Right cardiac atrium (tissue), 5 donors: ENCODE measurements at regions not wholly inside any gene's neighbourhood (a gene's known extent, or its start where the extent isn't known, plus 50 kb on each side); places are given as distances from the start of the nearest gene placed in this dataset.
"Not testable (repeated sequence)": the region's sequence is repeated elsewhere in the genome, so short reads cannot be mapped to it uniquely, and the experiment has no call there.

ENCODE experiments used
- ATAC-seq, 2 donors: fragments of 200-7000 bp; cut with Tn5 transposase; one replicate each; pipeline versions ENCODE4 v1.8.0 to v1.9.1; 2020; ENCODE audit warnings: moderate library complexity in 2 of 2, mild to moderate bottlenecking in 1 of 2
- DNase-seq, 3 donors: peaks; one replicate each; pipeline ENCODE4 v3.0.0-alpha.2; 2020
- H3K27ac ChIP-seq: one replicate; pipeline ENCODE4 v1.5.1; 2013; ENCODE audit warnings: mild to moderate bottlenecking, low read length, control low read depth, moderate library complexity
- H3K27me3 ChIP-seq: one replicate; pipeline ENCODE4 v1.6.1; 2013; ENCODE audit not compliant: control insufficient read depth, insufficient read depth
- H3K4me1 ChIP-seq: one replicate; pipeline ENCODE4 v1.6.1; 2013; ENCODE audit warnings: low read length; ENCODE audit not compliant: control insufficient read depth, insufficient read depth
- H3K4me3 ChIP-seq: one replicate; pipeline ENCODE4 v1.5.1; 2013; ENCODE audit warnings: low read length, control low read depth
- H3K9me3 ChIP-seq: one replicate; pipeline ENCODE4 v1.6.1; 2013; ENCODE audit warnings: low read length; ENCODE audit not compliant: control insufficient read depth
- WGBS: extraction: QIAGEN DNeasy Blood & Tissue Kit; methylation state at CpG from one replicate; pipeline ENCODE4 v1.1.7; 2013; 5-methylcytosine and 5-hydroxymethylcytosine counted together
- intact Hi-C, 4 donors: fragments of 100-400 bp; cut with DNase I; formaldehyde crosslinking; loops; one replicate each; pipeline versions ENCODE4 v1.11.0 to v1.14.0; 2022 to 2023
- donor health status: healthy with polysubstance abuse.
- donor health status: DM: no; HTN: yes; CAD: no.
- donor health status: DM: no; HTN: no; CAD: no.
- donor health status: DM: no; HTN: yes; CAD: no; lungs with severe emphysema.
- donor health status: DM: yes; HTN: yes; CAD: no.

- intact Hi-C loops, H3K9me3 ChIP-seq, ATAC-seq, H3K27me3 ChIP-seq, H3K27ac ChIP-seq, H3K4me1 ChIP-seq, H3K4me3 ChIP-seq: not testable (repeated sequence)
- 93% methylated on average over 12 of the region's 12 CpGs for WGBS
- peak in 1 of 3 donors; percentile 48 for DNase-seq
Measured at GRCh38 chr5:126155298-126155697, 267.9 kb upstream of the GRAMD2B start.

DNA sequence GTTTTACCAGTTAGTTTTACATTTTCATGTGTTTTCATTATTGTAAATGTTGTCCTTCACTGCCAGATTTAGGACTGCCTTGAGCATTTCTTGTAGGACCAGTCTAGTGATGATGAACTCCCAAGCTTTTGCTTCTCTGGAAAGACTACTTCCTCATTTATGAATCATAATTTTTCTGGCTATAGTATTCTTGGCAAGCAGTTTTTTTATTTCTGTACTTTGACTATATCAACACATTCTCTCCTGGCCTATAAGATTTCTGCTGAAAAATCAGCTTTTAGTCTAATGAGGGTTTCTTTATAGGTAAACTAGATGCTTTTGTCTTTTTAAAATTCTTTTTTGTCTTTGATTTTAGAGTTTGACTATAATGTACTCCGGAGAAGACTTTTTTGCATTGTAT lies 256.8 kb upstream of the GRAMD2B start:
- peaks cover 2% of the 10 kb centered on the region for H3K9me3 ChIP-seq
- intact Hi-C loops, result no loop called here
- DNase-seq, result no peak
- no peak for ATAC-seq
- no peaks in the 10 kb centered on the region for H3K27me3 ChIP-seq
- no peaks in the 10 kb centered on the region for H3K4me1 ChIP-seq
- no peak overlapping the region for H3K27ac ChIP-seq
- H3K4me3 ChIP-seq, result no peak overlapping the region
- 95% methylated on average over 1 of the region's 1 CpG for WGBS

- H3K4me3 ChIP-seq, result no peak overlapping the region
- peaks cover 2% of the 10 kb centered on the region for H3K9me3 ChIP-seq
- H3K4me1 ChIP-seq, result no peaks in the 10 kb centered on the region
Measured at GRCh38 chr5:126168785-126169184, 254.4 kb upstream of the GRAMD2B start.

GRCh38 chr5:126171916-126172315 lies 251.3 kb upstream of the GRAMD2B start:
- H3K9me3 ChIP-seq, result no peaks in the 10 kb centered on the region
- WGBS, result 96% methylated on average over 3 of the region's 3 CpGs
- H3K4me3 ChIP-seq, result no peak overlapping the region
- DNase-seq, result no peak
- H3K27me3 ChIP-seq, result no peaks in the 10 kb centered on the region
- no peaks in the 10 kb centered on the region for H3K4me1 ChIP-seq
- ATAC-seq, result no peak
- intact Hi-C loops, result no loop called here
- H3K27ac ChIP-seq, result no peak overlapping the region

More at GRCh38 chr5:126168785-126169184, 254.4 kb upstream of the GRAMD2B start:
- no peaks in the 10 kb centered on the region for H3K27me3 ChIP-seq
- DNase-seq (no peak), ATAC-seq (no peak)
- 81% methylated on average over 1 of the region's 1 CpG for WGBS
- intact Hi-C loops, result no loop called here
- no peak overlapping the region for H3K27ac ChIP-seq

- intact Hi-C loops, result no loop called here
- 79% methylated on average over 1 of the region's 1 CpG for WGBS
- ATAC-seq, result no peak
- Histone ChIP-seq H3K4me1 (no peaks in the 10 kb centered on the region), H3K27ac (no peak overlapping the region), H3K27me3 (no peaks in the 10 kb centered on the region), H3K9me3 (no peaks in the 10 kb centered on the region), H3K4me3 (no peak overlapping the region)
- no peak for DNase-seq
Measured at GRCh38 chr5:126172812-126173211, 250.4 kb upstream of the GRAMD2B start.

DNA sequence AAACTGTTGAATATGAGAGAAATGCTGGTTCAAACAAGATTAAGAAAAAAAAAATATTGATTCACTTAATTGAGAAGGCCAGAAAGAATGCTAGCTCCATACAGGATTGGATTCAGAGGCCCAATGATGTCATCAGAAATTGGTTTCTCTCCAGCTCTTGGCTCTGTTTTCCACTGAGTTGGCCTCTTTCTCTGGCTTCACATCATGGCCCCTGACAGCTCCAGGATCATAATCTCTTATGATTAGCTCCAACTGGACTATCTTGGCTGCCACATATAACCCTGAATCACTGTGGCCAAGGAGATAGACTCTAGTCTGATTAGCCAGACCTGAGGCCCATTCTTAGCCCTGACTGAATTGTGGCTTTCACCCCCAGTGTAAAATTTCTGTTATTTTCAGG lies 244.7 kb upstream of the GRAMD2B start:
- DNase-seq, result peak in 2 of 3 donors; percentile 19 to 50
- no peaks in the 10 kb centered on the region for H3K4me1 ChIP-seq
- H3K27me3 ChIP-seq, result no peaks in the 10 kb centered on the region
- H3K9me3 ChIP-seq, result no peaks in the 10 kb centered on the region
- no peak overlapping the region for H3K4me3 ChIP-seq
- no peak overlapping the region for H3K27ac ChIP-seq
- intact Hi-C loops, result no loop called here
- ATAC-seq, result peak; percentile 90 to 95

DNA sequence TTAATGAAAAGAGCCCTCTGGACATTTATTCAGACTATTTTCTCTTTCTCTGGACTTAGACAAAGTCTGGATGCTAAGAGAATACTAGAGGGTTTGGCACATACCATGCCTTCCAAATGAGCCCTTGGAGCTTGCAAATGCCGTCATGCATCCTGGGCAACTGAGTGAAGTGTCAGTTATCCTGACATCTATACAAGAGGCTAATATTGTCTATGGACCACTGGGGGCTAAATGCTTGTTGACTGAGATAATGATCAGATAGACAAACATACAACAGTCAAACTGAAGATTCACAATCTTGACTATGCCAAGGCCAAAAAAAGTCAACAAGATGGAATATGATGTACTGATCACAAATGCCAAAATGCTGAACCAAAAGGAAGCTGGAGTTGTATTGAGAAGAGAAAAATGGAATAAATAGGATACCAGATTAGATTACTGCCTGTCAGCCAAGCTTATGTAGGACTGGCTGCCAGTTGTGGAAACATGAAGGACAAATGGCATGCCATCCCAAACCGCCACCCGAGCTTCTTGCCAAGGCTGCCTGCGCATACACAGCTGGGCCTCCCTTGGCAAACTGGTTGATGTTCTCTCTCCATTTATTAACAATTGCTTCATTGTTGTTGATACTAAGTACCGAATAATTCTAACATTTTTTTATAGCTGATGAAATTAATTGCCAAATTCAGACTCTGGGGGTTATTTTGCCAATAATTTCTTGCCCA lies 240.1 kb upstream of the GRAMD2B start:
- ATAC-seq (peak; percentile 36 to 67), DNase-seq (peak; percentile 48 to 88 (median 74))
- no peaks in the 10 kb centered on the region for H3K9me3 ChIP-seq
- no peaks in the 10 kb centered on the region for H3K4me1 ChIP-seq
- no peak overlapping the region for H3K4me3 ChIP-seq
- H3K27me3 ChIP-seq, result no peaks in the 10 kb centered on the region
- intact Hi-C loops, result no loop called here
- 66% methylated on average over 5 of the region's 5 CpGs for WGBS
- H3K27ac ChIP-seq, result no peak overlapping the region

DNA sequence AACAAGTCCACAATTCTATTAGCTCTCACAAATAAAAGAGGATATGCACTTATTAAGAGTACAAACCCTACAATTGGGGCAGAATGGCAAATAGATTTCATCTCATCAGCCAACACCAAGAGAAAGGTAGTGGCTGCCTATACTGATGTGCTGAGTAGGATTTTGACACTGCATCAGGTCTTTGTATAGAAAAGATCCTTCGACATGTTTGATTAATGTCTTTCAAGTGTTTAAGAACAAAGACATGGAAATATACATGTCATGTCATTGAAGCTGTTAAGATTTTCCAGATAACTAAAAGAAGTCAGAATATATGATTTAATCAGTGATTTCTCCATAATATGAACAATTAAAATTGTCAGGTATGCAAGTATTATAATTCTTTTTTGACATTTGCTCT lies 238.7 kb upstream of the GRAMD2B start:
- Histone ChIP-seq H3K4me3 (no peak overlapping the region), H3K27me3 (no peaks in the 10 kb centered on the region), H3K27ac (no peak overlapping the region), H3K4me1 (no peaks in the 10 kb centered on the region), H3K9me3 (no peaks in the 10 kb centered on the region)
- DNase-seq (no peak), ATAC-seq (no peak)
- intact Hi-C loops, result no loop called here
- WGBS, result 94% methylated on average over 1 of the region's 1 CpG

- Histone ChIP-seq H3K4me3 (no peak overlapping the region), H3K9me3 (no peaks in the 10 kb centered on the region), H3K27me3 (no peaks in the 10 kb centered on the region), H3K4me1 (no peaks in the 10 kb centered on the region), H3K27ac (no peak overlapping the region)
- 74% methylated on average over 1 of the region's 1 CpG for WGBS
- intact Hi-C loops, result no loop called here
- DNase-seq, result no peak
- ATAC-seq, result no peak
Measured at GRCh38 chr5:126186210-126186609, 237.0 kb upstream of the GRAMD2B start.

GRCh38 chr5:126188804-126189203 lies 234.4 kb upstream of the GRAMD2B start:
- 95% methylated on average over 2 of the region's 2 CpGs for WGBS
- no peaks in the 10 kb centered on the region for H3K27me3 ChIP-seq
- no peaks in the 10 kb centered on the region for H3K9me3 ChIP-seq
- DNase-seq (no peak), ATAC-seq (no peak)
- no peak overlapping the region for H3K27ac ChIP-seq
- intact Hi-C loops, result no loop called here
- H3K4me1 ChIP-seq, result no peaks in the 10 kb centered on the region
- no peak overlapping the region for H3K4me3 ChIP-seq

- no peak overlapping the region for H3K27ac ChIP-seq
- H3K4me1 ChIP-seq, result no peaks in the 10 kb centered on the region
- H3K9me3 ChIP-seq, result no peaks in the 10 kb centered on the region
- no peak overlapping the region for H3K4me3 ChIP-seq
- ATAC-seq (no peak), DNase-seq (no peak)
- no peaks in the 10 kb centered on the region for H3K27me3 ChIP-seq
- intact Hi-C loops, result no loop called here
- 68% methylated on average over 5 of the region's 5 CpGs for WGBS
Measured at GRCh38 chr5:126189231-126189630, 234.0 kb upstream of the GRAMD2B start.

GRCh38 chr5:126189862-126190261 lies 233.3 kb upstream of the GRAMD2B start:
- H3K27ac ChIP-seq, result no peak overlapping the region
- 80% methylated on average over 4 of the region's 4 CpGs for WGBS

More at GRCh38 chr5:126189862-126190261, 233.3 kb upstream of the GRAMD2B start:
- DNase-seq, result no peak
- ATAC-seq, result no peak
- intact Hi-C loops, result no loop called here
- H3K27me3 ChIP-seq, result no peaks in the 10 kb centered on the region
- H3K9me3 ChIP-seq, result no peaks in the 10 kb centered on the region
- no peak overlapping the region for H3K4me3 ChIP-seq
- no peaks in the 10 kb centered on the region for H3K4me1 ChIP-seq
